Erythroblast (primary cell): ENCODE measurements at regions not wholly inside any gene's neighbourhood (a gene's known extent, or its start where the extent isn't known, plus 50 kb on each side); places are given as distances from the start of the nearest gene placed in this dataset.

Experiments used
- GATA1 ChIP-seq: IDR thresholded peaks from 2 replicates; pipeline ENCODE4 v1.6.1; 2011; ENCODE audit warnings: low read depth, mild to moderate bottlenecking, control low read depth, low read length, moderate library complexity
- POLR2A ChIP-seq: IDR thresholded peaks from 2 replicates; pipeline ENCODE4 v1.6.1; 2011; ENCODE audit warnings: mild to moderate bottlenecking, low read length

GRCh38 chr11:33606762-33607161 lies 93.9 kb downstream of the C11orf91 start:
- TF ChIP-seq POLR2A (no peak), GATA1 (no peak)
